Liver (tissue), 3 donors: ENCODE measurements at regions not wholly inside any gene's neighbourhood (a gene's known extent, or its start where the extent isn't known, plus 50 kb on each side); places are given as distances from the start of the nearest gene placed in this dataset.

ENCODE experiments used
- CTCF ChIP-seq: fragments of 150-350 bp; IDR thresholded peaks from 2 replicates; pipeline ENCODE4 v1.5.1; 2017; ENCODE audit warnings: improper control_type of control experiment, low read depth, low read length; ENCODE audit not compliant: missing input control
- EGR1 ChIP-seq, 2 donors: IDR thresholded peaks; 2 replicates each; pipeline ENCODE4 v1.6.1; 2016 to 2018; ENCODE audit warnings: antibody characterized with exemption in 2 of 2, low read depth in 2 of 2
- HNF4A ChIP-seq, 2 donors: conservative IDR thresholded peaks; 2 replicates each; pipeline ENCODE4 v1.6.1; 2016; ENCODE audit warnings: antibody characterized with exemption in 2 of 2, mild to moderate bottlenecking in 2 of 2
- JUND ChIP-seq, 2 donors: IDR thresholded peaks; 2 replicates each; pipeline ENCODE4 v1.6.1; 2016; ENCODE audit warnings: antibody characterized with exemption in 2 of 2
- MAX ChIP-seq: IDR thresholded peaks from 2 replicates; pipeline ENCODE4 v1.6.1; 2016; ENCODE audit warnings: antibody characterized with exemption
- RAD21 ChIP-seq, 2 donors: IDR thresholded peaks; 2 replicates each; pipeline ENCODE4 v1.6.1; 2016; ENCODE audit warnings: antibody characterized with exemption in 2 of 2, mild to moderate bottlenecking in 2 of 2
- REST ChIP-seq: IDR thresholded peaks from 2 replicates; pipeline ENCODE4 v1.6.1; 2016; ENCODE audit warnings: antibody characterized with exemption, mild to moderate bottlenecking
- RXRA ChIP-seq, 2 donors: IDR thresholded peaks; 2 replicates each; pipeline ENCODE4 v1.6.1; 2017 to 2018; ENCODE audit warnings: antibody characterized with exemption in 2 of 2, mild to moderate bottlenecking in 1 of 2
- SP1 ChIP-seq: IDR thresholded peaks from 2 replicates; pipeline ENCODE4 v1.6.1; 2018; ENCODE audit warnings: antibody characterized with exemption, mild to moderate bottlenecking
- TAF1 ChIP-seq: conservative IDR thresholded peaks from 2 replicates; pipeline ENCODE4 v1.6.1; 2016; ENCODE audit warnings: antibody characterized with exemption, mild to moderate bottlenecking
- ZBTB33 ChIP-seq: IDR thresholded peaks from 2 replicates; pipeline ENCODE4 v1.6.1; 2016; ENCODE audit warnings: antibody characterized with exemption
- donor health status: healthy.
- donor health status: healthy.

GRCh38 chr16:85424260-85425073, 188.7 kb upstream of the GSE1 start:
- TF ChIP-seq TAF1 (no peak), SP1 (no peak), CTCF (no peak), REST (no peak), JUND (IDR thresholded peaks at IDR 0.05) (no peak), MAX (no peak), RXRA (IDR thresholded peaks at IDR 0.05) (no peak), EGR1 (IDR thresholded peaks at IDR 0.05; ENCODE audit: low read depth in 2 of 2) (no peak), ZBTB33 (no peak), RAD21 (IDR thresholded peaks at IDR 0.05) (no peak), HNF4A (conservative IDR thresholded peaks at IDR 0.05) (no peak)
